ENCODE measurements at regions not wholly inside any gene's neighbourhood (a gene's known extent, or its start where the extent isn't known, plus 50 kb on each side); places are given as distances from the start of the nearest gene placed in this dataset.
"Not testable (repeated sequence)": the region's sequence is repeated elsewhere in the genome, so short reads cannot be mapped to it uniquely, and the experiment has no call there.

GRCh38 chr1:78247079-78247478 is 201.3 kb downstream of the GIPC2 start:
- intact Hi-C loops (cut with micrococcal nuclease) = no loop called here

- intact Hi-C loops (cut with micrococcal nuclease) = no loop called here
Observed at GRCh38 chr1:78250201-78250600, 204.4 kb downstream of the GIPC2 start.

GRCh38 chr1:78254517-78254916 is 208.8 kb downstream of the GIPC2 start:
- intact Hi-C loops (cut with micrococcal nuclease) = no loop called here

DNA sequence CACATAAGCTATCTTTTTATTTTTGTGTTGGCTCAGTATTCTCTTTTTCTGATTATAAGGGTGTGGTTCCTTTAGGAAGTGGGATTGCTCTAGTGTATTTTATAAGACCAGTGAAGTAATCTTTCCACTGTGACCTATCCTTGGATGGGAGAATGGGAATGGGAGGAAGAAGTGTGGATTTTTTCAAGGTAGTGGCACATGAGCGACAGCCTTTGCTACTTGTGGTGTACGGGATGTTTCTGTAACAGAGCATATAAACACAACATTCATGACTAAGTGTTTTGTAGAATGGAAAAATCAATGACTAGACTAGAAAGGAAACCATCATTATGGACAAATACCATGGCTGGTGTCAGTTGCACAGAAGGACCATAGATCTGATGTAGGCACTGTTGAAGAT is 209.6 kb downstream of the GIPC2 start:
- intact Hi-C loops (cut with micrococcal nuclease) = no loop called here

- intact Hi-C loops (cut with micrococcal nuclease) = no loop called here
Observed at GRCh38 chr1:78255846-78256245, 210.1 kb downstream of the GIPC2 start.

GRCh38 chr1:78263459-78263858 is 217.7 kb downstream of the GIPC2 start:
- intact Hi-C loops (cut with micrococcal nuclease) = no loop called here

DNA sequence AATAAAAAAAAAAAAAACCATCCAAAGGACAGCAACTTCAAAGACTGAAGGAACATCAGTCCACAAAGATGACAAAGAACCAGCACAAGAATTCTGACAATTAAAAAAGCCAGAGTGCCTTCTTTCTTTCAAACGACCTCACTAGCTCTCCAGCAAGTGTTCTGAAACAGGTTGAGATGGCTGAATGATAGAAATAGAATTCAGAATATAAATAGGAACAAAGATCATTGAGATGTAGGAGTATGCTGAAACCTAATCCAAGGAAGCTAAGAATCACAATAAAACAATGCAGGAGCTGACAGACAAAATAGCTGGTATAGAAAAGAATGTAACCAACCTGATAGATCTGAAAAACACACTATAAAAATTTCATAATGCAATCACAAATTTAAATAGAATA is 218.2 kb downstream of the GIPC2 start:
- intact Hi-C loops (cut with micrococcal nuclease) = no loop called here

GRCh38 chr1:78267513-78268218 is 221.9 kb downstream of the GIPC2 start:
- intact Hi-C loops (cut with micrococcal nuclease) = no loop called here

- intact Hi-C loops (cut with micrococcal nuclease) = no loop called here
Observed at GRCh38 chr1:78269591-78269990, 221.2 kb upstream of the PTGFR start.

GRCh38 chr1:78271423-78271822 is 219.4 kb upstream of the PTGFR start:
- intact Hi-C loops (cut with micrococcal nuclease) = not testable (repeated sequence)

GRCh38 chr1:78274814-78275213 is 216.0 kb upstream of the PTGFR start:
- intact Hi-C loops (cut with micrococcal nuclease) = no loop called here

- intact Hi-C loops (cut with micrococcal nuclease) = no loop called here
Observed at GRCh38 chr1:78275456-78275855, 215.3 kb upstream of the PTGFR start.

- intact Hi-C loops (cut with micrococcal nuclease) = no loop called here
Observed at GRCh38 chr1:78275906-78276685, 214.7 kb upstream of the PTGFR start.

DNA sequence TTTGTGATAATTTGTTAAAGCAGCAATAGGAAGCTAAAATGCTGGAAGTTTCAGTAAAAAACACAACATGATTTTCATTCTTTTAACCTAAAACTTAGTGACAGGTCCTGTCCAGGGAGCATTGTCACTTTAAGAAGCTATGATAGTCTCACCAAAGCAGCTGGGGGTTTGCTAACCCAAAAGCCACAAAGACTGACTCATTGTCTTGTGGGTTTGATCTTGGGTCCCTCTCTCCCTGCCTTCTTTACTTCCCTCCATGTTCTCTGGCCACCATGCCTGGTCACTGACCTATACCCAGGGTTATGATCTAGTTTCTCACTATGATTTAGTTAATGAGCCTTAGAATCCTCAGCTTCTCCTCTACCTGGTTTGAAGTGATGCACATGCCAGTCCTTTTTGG is 213.5 kb upstream of the PTGFR start:
- intact Hi-C loops (cut with micrococcal nuclease) = no loop called here

GRCh38 chr1:78279051-78279450 is 211.7 kb upstream of the PTGFR start:
- intact Hi-C loops (cut with micrococcal nuclease) = no loop called here

DNA sequence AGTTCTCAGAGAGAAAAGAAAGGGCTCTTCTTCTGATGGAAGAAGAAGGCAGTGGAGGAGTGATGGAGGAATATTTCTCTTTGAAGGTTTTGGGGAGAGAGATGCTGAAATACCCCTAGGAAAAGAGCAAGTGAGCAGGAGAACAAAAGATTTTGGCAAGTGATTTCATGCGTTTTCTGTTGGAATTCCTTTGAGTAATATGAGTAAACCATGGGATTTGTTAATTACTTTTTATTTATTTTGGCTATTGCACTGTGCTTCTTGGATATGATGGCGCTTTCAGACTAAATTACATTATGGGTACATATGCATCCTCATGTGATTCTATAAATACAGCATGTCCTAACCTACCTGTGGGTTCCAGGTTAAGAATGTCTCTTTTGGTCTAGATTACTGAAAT is 210.1 kb upstream of the PTGFR start:
- intact Hi-C loops (cut with micrococcal nuclease) = no loop called here

GRCh38 chr1:78281580-78281979 is 209.2 kb upstream of the PTGFR start:
- intact Hi-C loops (cut with micrococcal nuclease) = no loop called here

DNA sequence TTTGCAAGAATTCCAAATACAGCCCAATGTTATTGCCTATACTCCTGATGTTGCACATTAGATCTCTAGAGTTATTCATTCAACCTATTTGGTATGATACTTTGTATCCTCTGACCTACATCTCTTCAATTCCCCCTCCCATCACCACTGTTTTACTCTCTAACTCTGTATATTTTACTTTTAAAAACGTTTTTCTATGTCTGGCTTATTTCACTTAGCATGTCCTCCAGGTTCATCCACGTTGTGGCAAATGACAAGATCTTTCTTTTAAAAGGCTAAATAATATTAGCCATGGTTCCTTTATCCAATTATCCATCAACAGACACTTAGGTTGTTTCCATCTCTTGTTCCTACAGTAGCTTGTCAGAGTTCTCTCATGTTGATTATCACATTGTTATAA is 207.1 kb upstream of the PTGFR start:
- intact Hi-C loops (cut with micrococcal nuclease) = no loop called here

DNA sequence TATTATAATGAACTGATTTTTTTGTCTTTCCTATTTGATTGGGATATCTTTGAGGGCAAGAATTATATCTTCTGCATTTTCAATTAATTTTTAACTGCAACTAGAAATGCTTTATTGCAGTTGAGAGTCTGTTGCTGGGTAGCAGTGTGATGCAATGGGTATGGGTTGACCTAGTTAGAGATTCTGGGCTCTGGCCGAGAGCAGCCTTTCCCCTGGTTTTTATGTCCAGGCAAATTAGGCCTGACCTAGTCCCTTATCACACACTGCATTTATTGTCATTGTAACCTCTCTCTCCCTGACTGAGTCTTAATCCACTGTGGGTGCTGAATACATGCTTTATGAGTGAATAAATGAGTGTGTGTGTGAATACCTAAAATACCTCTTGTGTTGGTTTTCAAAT is 206.4 kb upstream of the PTGFR start:
- intact Hi-C loops (cut with micrococcal nuclease) = no loop called here

- intact Hi-C loops (cut with micrococcal nuclease) = no loop called here
Observed at GRCh38 chr1:78286686-78287085, 204.1 kb upstream of the PTGFR start.

GRCh38 chr1:78289603-78290002 is 201.2 kb upstream of the PTGFR start:
- intact Hi-C loops (cut with micrococcal nuclease) = no loop called here

DNA sequence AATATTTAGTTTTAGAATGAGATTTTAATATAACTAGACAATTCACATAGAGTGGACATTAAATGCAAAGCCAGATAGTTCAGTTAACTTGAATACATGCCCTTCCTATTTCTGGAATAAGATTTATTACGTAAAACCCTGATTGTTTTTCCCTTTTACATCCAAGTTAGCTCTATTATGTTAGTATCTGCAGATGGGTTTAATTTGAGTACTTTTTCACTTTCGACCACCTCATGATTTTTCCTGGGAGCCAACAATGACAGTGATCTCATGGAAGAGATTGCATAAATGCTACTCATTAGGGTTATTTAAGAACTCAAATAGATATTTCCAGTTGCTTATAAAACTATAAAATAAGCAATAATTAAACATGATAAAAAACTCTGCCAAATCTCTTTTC is 199.4 kb upstream of the PTGFR start:
- intact Hi-C loops (cut with micrococcal nuclease) = no loop called here

DNA sequence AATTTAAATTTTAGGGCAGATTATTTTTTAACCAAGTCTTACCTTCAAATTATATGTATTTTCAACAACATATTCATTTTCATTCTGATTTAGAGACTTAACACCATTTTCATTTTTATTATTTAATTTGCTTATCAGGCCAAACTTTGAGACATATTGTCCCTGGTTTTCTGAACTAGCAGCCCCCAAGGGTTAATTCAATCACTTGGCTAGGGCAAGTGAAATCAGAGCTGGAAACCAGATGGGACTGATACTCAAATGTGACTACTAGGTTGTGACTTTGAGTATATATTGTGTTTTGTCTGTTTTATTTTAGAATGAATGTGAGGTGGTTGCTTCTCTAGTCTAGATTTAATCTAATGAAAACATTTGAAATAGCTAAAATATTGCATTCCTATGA is 198.9 kb upstream of the PTGFR start:
- intact Hi-C loops (cut with micrococcal nuclease) = no loop called here
